ENCODE measurements at regions not wholly inside any gene's neighbourhood (a gene's known extent, or its start where the extent isn't known, plus 50 kb on each side); places are given as distances from the start of the nearest gene placed in this dataset.

DNA sequence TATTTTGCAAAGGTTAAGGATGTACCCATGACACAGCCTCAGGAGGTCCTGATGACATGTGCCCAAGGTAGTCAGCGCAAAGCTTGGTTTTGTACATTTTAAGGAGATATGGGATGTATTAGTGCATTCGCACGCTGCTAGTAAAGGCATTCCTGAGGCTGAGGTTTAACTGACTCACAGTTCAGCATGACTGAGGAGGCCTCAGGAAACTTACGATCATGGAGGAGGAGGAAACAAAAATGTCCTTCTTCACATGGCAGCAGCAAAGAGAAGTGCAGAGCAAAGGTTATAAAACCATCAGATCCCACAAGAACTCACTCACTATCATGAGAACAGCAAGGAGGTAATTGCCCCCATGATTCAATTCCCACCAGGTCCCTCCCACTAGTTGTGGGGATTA is 1017.4 kb downstream of the EFNB2 start:
- no peak for DNase-seq (ENCODE audit: low read depth)

DNA sequence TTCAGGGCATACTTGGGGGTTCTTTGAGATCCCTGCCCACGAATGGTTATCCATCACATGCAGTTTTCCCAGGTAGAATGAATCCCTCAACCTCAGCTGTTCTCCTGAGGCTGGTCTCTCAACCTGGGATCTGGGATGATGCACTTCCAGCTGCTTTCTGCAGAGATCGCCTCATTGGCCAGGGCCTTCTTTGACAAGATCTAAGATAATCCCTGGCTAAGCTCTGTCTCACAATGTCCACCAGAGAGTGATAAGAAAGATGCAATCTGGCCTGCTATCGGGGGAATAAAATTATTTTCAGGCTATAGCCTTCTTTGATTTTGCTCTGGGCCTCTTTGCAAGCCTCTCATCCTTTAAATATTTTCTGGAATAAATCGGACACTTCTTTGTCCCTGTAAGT is 1021.1 kb downstream of the EFNB2 start:
- DNase-seq (ENCODE audit: low read depth): no peak

DNA sequence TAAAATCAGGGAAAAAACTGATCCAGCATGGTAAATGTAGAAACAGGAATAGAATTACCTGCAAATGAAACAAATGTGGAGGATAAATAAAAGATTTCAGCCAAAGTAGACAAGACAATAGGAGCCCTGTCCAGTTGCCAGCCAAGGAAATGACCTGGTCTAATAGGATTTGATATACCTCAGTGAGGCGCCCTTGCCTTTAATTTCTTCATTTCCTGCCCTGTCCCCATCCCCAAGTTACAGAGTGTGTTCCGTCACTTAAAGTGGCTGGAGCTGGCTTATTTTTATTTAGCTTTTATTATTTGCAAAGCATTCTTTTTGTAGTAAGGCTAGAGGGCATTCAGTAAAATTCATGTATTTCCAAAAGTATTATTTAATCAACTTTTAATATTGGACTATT is 1022.0 kb downstream of the EFNB2 start:
- DNase-seq (ENCODE audit: low read depth): no peak

- no peak for DNase-seq (ENCODE audit: low read depth)
These were observed 1025.3 kb downstream of the EFNB2 start for GRCh38 chr13:105509981-105510762.

GRCh38 chr13:105506463-105506862 is 1029.0 kb downstream of the EFNB2 start:
- no peak for DNase-seq (ENCODE audit: low read depth)

GRCh38 chr13:105502193-105502592 is 1033.3 kb downstream of the EFNB2 start:
- DNase-seq (ENCODE audit: low read depth): no peak

DNA sequence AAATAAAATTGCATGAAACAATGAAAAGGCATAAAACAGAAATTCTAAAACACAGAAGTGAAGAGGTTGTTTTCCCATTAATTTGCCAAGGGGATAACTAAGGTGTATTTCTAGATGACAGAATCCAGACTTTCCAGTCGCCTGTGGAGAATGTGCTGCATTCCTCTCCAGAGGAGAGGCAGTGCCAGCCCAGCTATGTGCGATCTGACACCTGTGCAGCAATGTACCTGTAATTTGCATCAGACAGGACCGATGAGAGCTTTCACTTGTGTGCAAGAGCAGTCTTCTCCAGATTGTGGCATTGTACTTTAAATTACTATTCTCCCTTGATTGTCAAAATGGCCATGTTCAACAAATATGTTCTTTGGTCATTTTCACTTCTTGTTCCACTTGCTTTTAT is 1037.9 kb downstream of the EFNB2 start:
- no peak for DNase-seq (ENCODE audit: low read depth)

- DNase-seq (ENCODE audit: low read depth): no peak
These were observed 1043.2 kb downstream of the EFNB2 start for GRCh38 chr13:105492216-105492615.

GRCh38 chr13:105491345-105491744 is 1044.1 kb downstream of the EFNB2 start:
- DNase-seq (ENCODE audit: low read depth): no peak

DNA sequence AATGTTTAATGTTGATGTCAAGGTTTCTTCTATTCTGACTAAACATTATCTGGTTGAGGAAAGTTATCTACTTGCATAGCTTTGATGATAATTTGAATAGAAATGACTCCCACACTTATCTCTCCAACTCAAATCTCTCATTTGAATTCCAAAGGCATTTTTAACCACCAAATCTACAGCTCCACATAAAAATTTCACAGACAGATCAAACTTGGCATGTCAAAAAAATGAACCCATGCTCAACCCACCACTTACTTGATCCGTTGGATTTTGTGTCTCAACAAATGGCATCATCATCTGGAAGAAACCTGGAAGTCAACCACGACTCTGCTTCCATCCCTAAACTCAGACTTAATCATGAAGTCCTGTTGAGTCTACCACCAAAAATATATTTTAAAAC is 1050.4 kb downstream of the EFNB2 start:
- no peak for DNase-seq (ENCODE audit: low read depth)

- DNase-seq (ENCODE audit: low read depth): no peak
These were observed 1060.4 kb downstream of the EFNB2 start for GRCh38 chr13:105474983-105475610.

GRCh38 chr13:105471673-105472072 is 1063.8 kb downstream of the EFNB2 start:
- no peak for DNase-seq (ENCODE audit: low read depth)

DNA sequence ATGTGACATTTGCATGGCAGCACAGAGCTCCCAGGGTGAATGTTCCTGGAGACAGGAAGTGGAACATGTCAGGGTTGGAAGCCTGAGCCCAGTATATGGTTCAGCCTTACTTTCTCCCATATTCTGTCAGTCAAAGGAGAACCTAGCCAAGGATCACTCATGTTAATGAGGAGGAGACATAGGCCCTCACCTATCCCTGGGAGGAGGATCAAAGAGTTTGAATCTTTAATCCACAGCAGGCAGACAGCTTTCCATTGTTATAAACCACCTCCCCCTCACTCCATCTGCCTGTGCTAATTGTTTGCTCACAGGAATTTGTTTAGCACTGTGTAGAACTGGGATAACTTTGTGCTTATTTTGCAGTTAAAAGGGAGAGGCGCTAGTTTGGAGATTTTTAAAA is 1069.1 kb downstream of the EFNB2 start:
- DNase-seq (ENCODE audit: low read depth): no peak

DNA sequence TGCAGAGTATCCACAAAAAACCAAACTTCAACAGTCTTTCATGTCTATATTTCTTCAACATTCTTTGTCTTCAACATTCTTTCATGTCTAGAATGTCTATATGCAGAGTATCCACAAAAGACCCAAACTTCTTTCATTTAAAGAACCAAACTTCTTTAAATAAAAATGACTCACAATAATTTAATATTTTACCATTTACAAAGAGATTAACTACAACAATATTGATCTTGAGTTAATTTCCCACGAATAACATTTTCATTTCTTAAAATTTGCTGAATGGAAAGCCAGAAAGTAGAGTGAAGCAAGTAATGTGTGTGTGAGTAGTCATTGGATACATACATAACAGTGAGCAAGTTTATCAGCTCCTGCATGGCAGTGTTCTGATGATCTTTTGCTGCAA is 1069.7 kb downstream of the EFNB2 start, which contains the start of gene DAOA:
TSS of gene DAOA (plus strand) at position 301 of the 400 bp plus-strand sequence.
- DNase-seq (ENCODE audit: low read depth): no peak

DNA sequence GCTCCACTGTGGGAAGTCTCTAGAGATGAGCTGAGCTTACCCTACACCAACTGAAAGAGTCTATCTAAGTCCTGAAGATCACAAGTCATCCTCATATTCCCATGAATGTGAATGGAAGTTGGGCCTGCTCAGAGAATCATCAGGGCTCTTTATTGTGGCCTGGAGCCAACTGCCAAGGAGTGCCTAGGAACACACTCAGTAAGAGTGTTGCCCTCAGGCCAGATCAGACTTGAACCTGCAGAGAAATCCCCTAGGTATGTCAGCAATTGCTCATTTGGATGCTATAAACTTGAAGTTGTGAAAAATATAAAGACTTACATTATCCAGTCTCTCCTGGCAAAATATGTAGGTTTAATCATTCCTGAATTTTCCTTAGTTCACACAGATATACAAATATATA is 1070.2 kb downstream of the EFNB2 start:
- DNase-seq (ENCODE audit: low read depth): no peak

- no peak for DNase-seq (ENCODE audit: low read depth)
These were observed 1071.2 kb downstream of the EFNB2 start for GRCh38 chr13:105464249-105464648.

DNA sequence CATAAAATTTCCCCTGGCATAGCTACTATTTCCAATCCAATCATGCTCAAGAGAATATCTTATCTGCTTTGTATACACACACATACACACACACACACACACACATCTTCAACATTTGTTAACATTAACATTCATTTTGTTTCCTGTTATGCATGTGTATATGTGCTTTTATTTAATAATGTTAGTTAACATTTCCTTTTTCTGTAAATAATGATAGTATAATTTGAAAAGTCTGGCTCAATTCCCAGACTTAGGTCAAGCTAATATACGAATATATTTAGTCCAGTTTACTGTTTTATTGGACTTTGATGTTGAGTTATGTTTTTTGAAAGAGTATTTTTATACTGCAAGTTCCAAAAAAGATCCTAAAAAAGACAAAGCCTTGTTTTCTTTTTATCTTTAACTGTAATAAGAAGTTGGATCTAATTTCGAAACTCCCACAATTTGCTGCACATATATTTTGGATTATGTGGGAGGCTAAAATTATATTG is 1072.4 kb downstream of the EFNB2 start:
- DNase-seq (ENCODE audit: low read depth): no peak

- no peak for DNase-seq (ENCODE audit: low read depth)
These were observed 1073.4 kb downstream of the EFNB2 start for GRCh38 chr13:105462098-105462497.

DNA sequence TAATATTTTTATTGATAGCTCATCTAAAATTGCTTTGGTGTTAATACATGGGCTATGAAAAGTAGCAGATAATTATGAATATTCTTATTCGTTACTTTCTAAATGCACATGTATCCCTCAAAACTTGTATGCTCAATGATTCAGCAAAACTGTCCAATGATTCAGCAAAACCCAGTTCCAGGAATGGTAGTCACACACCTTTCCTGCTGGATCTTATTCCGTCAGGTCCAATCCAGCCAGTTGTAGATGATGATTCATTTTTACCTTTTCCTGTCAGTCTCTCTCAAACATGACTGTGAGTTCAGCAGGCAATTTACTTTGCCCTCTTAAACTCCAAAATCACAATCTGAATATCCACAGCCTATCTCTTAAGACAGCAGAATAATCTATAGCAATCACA is 1082.6 kb downstream of the EFNB2 start:
- DNase-seq (ENCODE audit: low read depth): no peak

- DNase-seq (ENCODE audit: low read depth): no peak
These were observed 1084.7 kb downstream of the EFNB2 start for GRCh38 chr13:105450784-105451183.

DNA sequence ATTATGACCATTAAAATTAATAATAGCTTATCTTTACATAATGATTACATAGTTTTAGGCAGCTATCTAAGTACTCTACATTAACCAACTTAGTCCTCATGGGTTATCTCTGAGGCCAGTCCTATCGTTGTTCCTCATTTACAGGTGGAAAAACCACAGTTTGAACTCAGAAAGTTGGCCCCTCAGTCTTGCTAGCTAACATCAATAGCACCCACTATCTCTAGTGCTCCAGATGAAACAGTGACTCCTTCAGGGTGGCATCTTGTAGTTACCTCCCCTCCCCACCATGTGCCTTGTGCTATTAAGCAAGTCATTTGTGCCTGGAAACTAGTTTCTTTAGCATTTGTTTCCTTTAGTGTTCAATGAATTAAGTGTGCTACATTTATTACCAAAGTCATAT is 1086.7 kb downstream of the EFNB2 start:
- DNase-seq (ENCODE audit: low read depth): no peak

DNA sequence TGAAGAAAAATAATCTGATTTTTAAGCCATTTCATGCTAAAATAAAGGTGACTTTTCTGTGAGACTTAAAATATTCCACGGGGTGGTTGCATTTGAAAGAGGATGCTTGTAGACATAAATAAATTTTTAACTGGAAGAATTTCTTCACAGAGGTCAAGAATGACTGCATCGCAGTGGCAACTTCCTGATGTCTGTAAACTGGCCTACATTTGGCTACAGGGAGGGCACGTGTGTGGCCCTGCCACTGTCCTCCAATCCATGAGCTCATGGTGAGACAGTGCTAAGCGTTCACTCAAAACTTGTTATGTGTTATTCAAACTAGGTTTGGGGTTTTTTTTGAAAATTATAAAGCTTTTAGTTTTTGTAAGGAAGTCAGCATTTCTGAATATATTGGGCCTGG is 1089.3 kb downstream of the EFNB2 start:
- DNase-seq (ENCODE audit: low read depth): no peak

GRCh38 chr13:105445796-105446195 is 1089.7 kb downstream of the EFNB2 start:
- DNase-seq (ENCODE audit: low read depth): no peak
